Ovary (tissue), 7 donors: ENCODE measurements at regions not wholly inside any gene's neighbourhood (a gene's known extent, or its start where the extent isn't known, plus 50 kb on each side); places are given as distances from the start of the nearest gene placed in this dataset.

Experiments used
- DNase-seq, 5 donors: peaks; one replicate each; pipeline ENCODE4 v3.0.0-alpha.2; 2019 to 2020
- H3K27ac ChIP-seq, 2 donors: fragments of 200-600 bp; one replicate each; pipeline versions ENCODE4 v1.5.1 to v1.8.0; 2019 to 2022
- H3K27me3 ChIP-seq: fragments of 200-600 bp; one replicate; pipeline ENCODE4 v1.8.0; 2022
- H3K36me3 ChIP-seq: fragments of 200-600 bp; sonication (generic); one replicate; pipeline ENCODE4 v1.5.1; 2019
- H3K4me1 ChIP-seq: one replicate; pipeline ENCODE4 v1.8.1; 2013; ENCODE audit warnings: mild to moderate bottlenecking, moderate library complexity; ENCODE audit not compliant: insufficient read depth
- H3K4me3 ChIP-seq: fragments of 200-600 bp; sonication (generic); one replicate; pipeline ENCODE4 v1.5.1; 2017
- H3K9me3 ChIP-seq, 2 donors: fragments of 200-600 bp in 1 of 2; sonication (generic) in 1 of 2; one replicate each; pipeline versions ENCODE4 v1.5.1 to v1.8.1; 2013 to 2019; ENCODE audit warnings: mild to moderate bottlenecking in 1 of 2, moderate library complexity in 1 of 2
- EP300 ChIP-seq: sonication (generic); formaldehyde crosslinking; IDR thresholded peaks from one replicate; pipeline ENCODE4 v1.6.1; 2017; ENCODE audit warnings: antibody characterized with exemption
- POLR2A ChIP-seq: fragments of 450-650 bp; IDR thresholded peaks from one replicate; pipeline ENCODE4 v1.6.1; 2017; ENCODE audit warnings: antibody characterized with exemption, mild to moderate bottlenecking, moderate library complexity
- WGBS, 3 donors: extraction: QIAGEN DNeasy Blood & Tissue Kit in 1 of 3; methylation state at CpG; one replicate each; pipeline versions ENCODE4 v1.1.5 to v1.1.7; 2013 to 2017; 5-methylcytosine and 5-hydroxymethylcytosine counted together
- intact Hi-C, 4 donors: fragments of 100-400 bp; cut with DNase I; formaldehyde crosslinking; loops; one replicate each; pipeline versions ENCODE4 v1.11.0 to v1.15.1; 2022 to 2023
- TF ChIP-seq, protein P1 (sequence below), 3 donors: fragments of 450-650 bp in 2 of 3; fragments of 200-600 bp in 1 of 3; IDR thresholded peaks; one replicate each; pipeline versions ENCODE4 v1.5.1 to v1.8.0; 2016 to 2022; ENCODE audit warnings: antibody characterized with exemption in 3 of 3, mild to moderate bottlenecking in 1 of 3
- donor health status: DM: no; HTN: no; CAD: no; lungs with moderate emphysema.
- donor health status: DM: no; HTN: no; CAD: no.
- donor health status: Bipolar disorder and iron deficiency.
- donor health status: DM: no; HTN: no; CAD: no.
- donor health status: DM: yes; HTN: yes; CAD: no.

DNA sequence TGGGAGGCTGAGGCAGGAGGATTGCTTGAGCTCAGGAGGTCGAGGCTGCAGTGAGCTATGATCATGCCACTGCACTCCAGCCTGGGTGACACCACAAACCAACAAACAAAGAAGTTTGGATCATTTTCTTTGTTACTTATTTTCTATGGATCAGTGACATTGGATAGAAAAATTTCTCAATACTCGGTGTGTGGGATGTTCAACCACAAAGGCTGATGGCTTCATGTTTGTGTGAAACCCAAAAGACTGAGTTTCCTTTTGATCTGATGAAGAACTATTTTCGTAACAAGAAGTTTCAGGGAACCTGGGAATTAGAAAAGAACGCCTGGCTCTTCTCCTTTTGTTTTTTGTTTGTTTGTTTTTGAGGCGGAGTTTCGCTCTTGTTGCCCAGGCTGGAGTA lies 104.0 kb downstream of the HOXA1 start:
- Histone ChIP-seq H3K9me3 (no peaks in the 10 kb centered on the region), H3K27ac (no peak overlapping the region), H3K36me3 (no peaks in the 10 kb centered on the region), H3K27me3 (no peaks in the 10 kb centered on the region), H3K4me3 (no peak overlapping the region), H3K4me1 (no peaks in the 10 kb centered on the region)
- intact Hi-C loops: no loop called here
- no peak for TF ChIP-seq EP300
- DNase-seq: no peak
- 89 to 91% (median 90%) methylated on average over 6 of the region's 6 CpGs for WGBS, 3 donors

DNA sequence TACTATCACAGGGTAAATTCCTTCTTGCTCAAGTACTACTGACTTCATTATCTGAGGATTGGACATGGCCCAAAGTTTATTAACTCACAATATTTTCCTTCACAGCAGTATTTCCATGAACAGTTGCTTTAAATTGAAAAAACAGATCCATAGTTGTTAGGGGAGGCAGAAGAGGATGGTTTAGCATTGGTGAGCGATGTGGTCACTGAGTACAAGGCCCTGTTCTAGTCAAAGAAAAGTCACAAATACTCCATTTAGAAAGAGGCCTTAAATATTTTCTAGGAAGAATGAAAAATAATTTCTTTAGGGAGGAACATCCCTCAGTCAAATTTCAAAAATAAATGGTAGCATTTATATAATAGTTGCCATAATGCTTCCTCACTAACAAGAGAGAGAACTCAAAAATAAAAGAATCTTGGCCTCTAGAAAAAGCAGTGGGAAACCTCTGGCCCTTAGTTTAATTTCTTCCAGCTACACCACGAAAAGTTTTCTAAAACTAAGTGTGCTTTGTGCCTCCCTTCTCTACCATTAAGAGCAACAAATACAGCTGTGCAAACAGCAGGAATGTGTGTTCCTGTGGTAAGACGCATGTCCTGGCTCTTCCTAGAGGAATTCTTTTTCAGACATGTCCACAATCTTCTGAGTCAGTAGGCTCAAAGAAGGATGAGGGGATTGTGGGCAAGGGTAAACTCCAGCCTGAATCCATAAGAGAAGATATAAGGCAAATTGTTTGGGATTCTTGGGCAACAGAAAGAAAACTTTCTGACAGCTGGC lies 105.7 kb downstream of the HOXA1 start:
- no peak for TF ChIP-seq EP300
- TF ChIP-seq, protein P1, sequence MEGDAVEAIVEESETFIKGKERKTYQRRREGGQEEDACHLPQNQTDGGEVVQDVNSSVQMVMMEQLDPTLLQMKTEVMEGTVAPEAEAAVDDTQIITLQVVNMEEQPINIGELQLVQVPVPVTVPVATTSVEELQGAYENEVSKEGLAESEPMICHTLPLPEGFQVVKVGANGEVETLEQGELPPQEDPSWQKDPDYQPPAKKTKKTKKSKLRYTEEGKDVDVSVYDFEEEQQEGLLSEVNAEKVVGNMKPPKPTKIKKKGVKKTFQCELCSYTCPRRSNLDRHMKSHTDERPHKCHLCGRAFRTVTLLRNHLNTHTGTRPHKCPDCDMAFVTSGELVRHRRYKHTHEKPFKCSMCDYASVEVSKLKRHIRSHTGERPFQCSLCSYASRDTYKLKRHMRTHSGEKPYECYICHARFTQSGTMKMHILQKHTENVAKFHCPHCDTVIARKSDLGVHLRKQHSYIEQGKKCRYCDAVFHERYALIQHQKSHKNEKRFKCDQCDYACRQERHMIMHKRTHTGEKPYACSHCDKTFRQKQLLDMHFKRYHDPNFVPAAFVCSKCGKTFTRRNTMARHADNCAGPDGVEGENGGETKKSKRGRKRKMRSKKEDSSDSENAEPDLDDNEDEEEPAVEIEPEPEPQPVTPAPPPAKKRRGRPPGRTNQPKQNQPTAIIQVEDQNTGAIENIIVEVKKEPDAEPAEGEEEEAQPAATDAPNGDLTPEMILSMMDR (IDR thresholded peaks at IDR 0.05): no peak
- TF ChIP-seq POLR2A: no peak
- Histone ChIP-seq H3K4me1 (no peaks in the 10 kb centered on the region), H3K27ac (peak overlapping the region in 1 of 2 donors; percentile 1), H3K4me3 (no peak overlapping the region), H3K36me3 (no peaks in the 10 kb centered on the region), H3K9me3 (no peaks in the 10 kb centered on the region), H3K27me3 (no peaks in the 10 kb centered on the region)
- no peak for DNase-seq
- 12 to 27% (median 16%) methylated on average over 3 of the region's 3 CpGs for WGBS, 3 donors
- intact Hi-C loops: no loop called here

DNA sequence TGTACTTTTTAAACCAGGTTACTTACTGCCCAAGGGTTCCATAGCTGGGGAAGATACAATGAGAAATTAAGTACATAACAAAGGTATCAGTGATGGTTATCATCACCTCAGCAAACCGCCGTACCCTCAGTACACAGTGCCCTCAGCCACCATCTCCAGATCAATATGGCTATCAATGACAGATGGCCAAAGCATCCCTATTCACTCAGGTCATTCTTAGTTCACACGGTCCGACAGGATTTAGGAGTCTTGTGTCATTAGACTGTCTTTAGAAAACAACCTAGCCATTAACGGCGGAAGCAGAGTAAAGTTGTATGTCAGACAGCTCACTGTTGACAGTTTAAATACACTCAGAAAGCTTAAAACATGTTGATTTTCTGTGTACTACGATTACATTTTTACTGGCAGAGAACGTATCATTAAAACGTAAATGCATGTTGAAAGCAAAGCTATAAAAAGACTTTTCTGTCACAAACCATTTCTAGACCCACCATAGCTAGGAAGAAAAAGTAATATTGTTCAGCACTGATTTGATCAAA lies 106.9 kb downstream of the HOXA1 start:
- intact Hi-C loops: no loop called here
- no peak for DNase-seq

DNA sequence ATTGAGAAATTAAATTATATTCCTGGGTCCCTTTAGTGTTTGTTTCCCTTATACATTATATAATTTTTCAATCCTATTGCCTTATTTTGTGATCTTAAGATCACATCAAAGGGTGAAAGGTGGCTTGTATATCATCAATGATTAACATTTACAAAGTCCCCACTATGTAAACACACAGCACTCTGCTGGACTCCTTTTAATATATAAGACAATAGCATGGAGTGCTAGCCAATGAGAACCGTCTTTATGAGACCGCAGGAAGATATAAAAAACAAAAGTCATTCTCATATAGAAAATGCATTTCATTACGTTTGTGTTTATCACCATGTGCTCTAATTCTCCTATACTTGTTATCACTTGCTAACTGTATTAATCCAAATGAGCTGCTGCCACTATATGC lies 108.5 kb downstream of the HOXA1 start:
- Histone ChIP-seq H3K27ac (no peak overlapping the region), H3K9me3 (no peaks in the 10 kb centered on the region), H3K4me1 (peaks cover 7% of the 10 kb centered on the region), H3K4me3 (no peak overlapping the region), H3K36me3 (no peaks in the 10 kb centered on the region), H3K27me3 (no peaks in the 10 kb centered on the region)
- no peak for DNase-seq
- TF ChIP-seq EP300 (no peak), POLR2A (no peak)
- WGBS, 3 donors: 85 to 92% (median 91%) methylated on average over 3 of the region's 3 CpGs
- intact Hi-C loops: no loop called here

More for the DNA sequence above, 106.9 kb downstream of the HOXA1 start:
- H3K27ac ChIP-seq: no peak overlapping the region
- H3K4me3 ChIP-seq: no peak overlapping the region
- H3K9me3 ChIP-seq: no peaks in the 10 kb centered on the region
- H3K27me3 ChIP-seq: no peaks in the 10 kb centered on the region
- WGBS, 3 donors: 67 to 70% (median 67%) methylated on average over 9 of the region's 9 CpGs
- H3K4me1 ChIP-seq: peaks cover 2% of the 10 kb centered on the region
- TF ChIP-seq, protein P1 (IDR thresholded peaks at IDR 0.05): no peak
- TF ChIP-seq EP300 (no peak), POLR2A (no peak)
- H3K36me3 ChIP-seq: no peaks in the 10 kb centered on the region

DNA sequence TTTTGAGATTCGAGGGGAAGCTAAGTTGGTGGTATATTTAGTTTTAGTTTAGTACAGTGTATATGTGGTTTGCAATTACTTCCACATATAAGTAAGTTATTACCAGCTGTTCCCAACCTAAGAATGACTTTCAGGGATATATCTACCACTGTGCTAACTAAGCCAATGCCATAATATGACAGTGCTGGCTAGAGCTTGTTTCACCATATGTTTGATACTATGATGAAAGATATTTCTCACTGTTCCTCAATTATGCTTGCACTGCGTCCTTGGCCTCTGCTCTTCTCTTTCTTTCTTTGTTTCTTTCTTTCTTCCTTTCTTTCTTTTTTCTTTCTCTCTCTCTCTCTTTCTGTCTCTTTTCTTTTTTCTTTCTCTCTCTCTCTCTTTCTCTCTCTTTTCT lies 113.8 kb upstream of the SKAP2 start:
- peaks cover 0 to 3% of the 10 kb centered on the region in 2 donors for H3K9me3 ChIP-seq
- no peak for TF ChIP-seq POLR2A
- TF ChIP-seq, protein P1 (IDR thresholded peaks at IDR 0.05): no peak
- no peak for TF ChIP-seq EP300
- H3K4me3 ChIP-seq: no peak overlapping the region
- intact Hi-C loops: no loop called here
- no peaks in the 10 kb centered on the region for H3K36me3 ChIP-seq
- WGBS, 3 donors: 71 to 78% (median 74%) methylated on average over 2 of the region's 2 CpGs
- no peak for DNase-seq
- H3K27ac ChIP-seq: no peak overlapping the region
- no peaks in the 10 kb centered on the region for H3K27me3 ChIP-seq
- H3K4me1 ChIP-seq: peaks cover 4% of the 10 kb centered on the region
